ENCODE measurements at regions not wholly inside any gene's neighbourhood (a gene's known extent, or its start where the extent isn't known, plus 50 kb on each side); places are given as distances from the start of the nearest gene placed in this dataset.
A peak's percentile ranks its signal among the peaks of the same experiment; 100 is the strongest.
"Not testable (repeated sequence)": the region's sequence is repeated elsewhere in the genome, so short reads cannot be mapped to it uniquely, and the experiment has no call there.

DNA sequence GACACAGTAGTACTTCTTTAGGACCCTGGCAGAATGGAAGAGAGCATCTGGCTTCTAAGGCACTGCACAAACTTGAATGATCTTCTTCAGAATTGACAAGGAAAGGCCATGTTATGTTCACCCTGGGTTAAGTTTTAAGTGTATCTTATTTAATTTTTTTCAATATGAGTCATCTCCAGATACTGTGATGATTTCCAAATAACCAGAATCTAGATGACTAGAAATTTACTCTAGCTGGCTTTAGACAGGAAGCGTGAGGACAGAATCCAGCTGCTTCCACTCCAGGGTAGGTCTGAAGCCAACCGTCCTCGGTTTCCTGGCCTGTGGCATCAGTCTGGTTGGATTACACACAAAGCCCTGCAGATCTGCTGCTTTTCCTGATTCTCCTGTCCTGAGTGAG lies 370.5 kb downstream of the BCL2L11 start:
- H3K4me3 ChIP-seq (ENCODE audit: insufficient read depth, low read depth, low read length), result peak overlapping the region; percentile 56
- in situ Hi-C loops (cut with MboI; ENCODE audit: low sequenced_read_pairs), result loop anchor here (25.0 kb wide), 1 partner anchor 171 kb away; no protein-coding TSS in a partner anchor
- peak overlapping the region; percentile 88 for H2BK120ac ChIP-seq (ENCODE audit: low read depth, low read length)
- peak overlapping the region; percentile 64 for H2AK5ac ChIP-seq (ENCODE audit: low read depth, low read length)
- peak overlapping the region; percentile 92 for H3K18ac ChIP-seq (ENCODE audit: low read depth, low read length)
- BruUV-seq (replicated peaks); H2BK15ac ChIP-seq (ENCODE audit: low read depth, low read length); H3K9me3 ChIP-seq (ENCODE audit: control insufficient read depth, insufficient read depth, low read length); H3K27me3 ChIP-seq (ENCODE audit: control insufficient read depth, insufficient read depth, low read length); DNase-seq; H2AK9ac ChIP-seq (replicated peaks; ENCODE audit: low read depth, low read length, poor library complexity); H3K56ac ChIP-seq (ENCODE audit: extremely low read depth, insufficient read depth, low read length); POLR2A ChIA-PET (ENCODE audit: unreplicated experiment); H2AFZ ChIP-seq (replicated peaks; ENCODE audit: low read length, poor library complexity); dilution Hi-C loops (cut with HindIII; ENCODE audit: low sequenced_read_pairs, unreplicated experiment); CTCF ChIA-PET; H3K79me1 ChIP-seq (ENCODE audit: low read depth in 1 of 2, low read length in 2 of 2); H3K9me1 ChIP-seq (ENCODE audit: insufficient read depth, low read length): not testable (repeated sequence)
- peak overlapping the region; percentile 99 for H3K27ac ChIP-seq (ENCODE audit: insufficient read depth, low read length)
- H3K36me3 ChIP-seq (ENCODE audit: control insufficient read depth, insufficient read depth, low read length), result peaks cover 12% of the 10 kb centered on the region
- peak overlapping the region; percentile 77 to 94; a peak in 3 of 4 replicates for H4K8ac ChIP-seq (ENCODE audit: low read depth in 2 of 2, low read length in 2 of 2)
- peak overlapping the region; percentile 61; the same call in 1 of the 2 replicates for H3K4ac ChIP-seq (ENCODE audit: low read depth, low read length)
- peak overlapping the region; percentile 98 for H3K4me2 ChIP-seq (ENCODE audit: low read depth, low read length)
- ATAC-seq (ENCODE audit: low read depth), result peak; percentile 42
- peak overlapping the region; percentile 74 for H3K9ac ChIP-seq (ENCODE audit: low read depth, low read length)
- peak overlapping the region; percentile 84 for H4K91ac ChIP-seq (ENCODE audit: insufficient read depth, low read depth, low read length)
- peak overlapping the region; percentile 89 for H3K14ac ChIP-seq (replicated peaks; ENCODE audit: low read depth, low read length)
- 0 out of 2 replicates have a peak overlapping the region, but pooled peaks have one; percentile 78 for H3K23ac ChIP-seq (ENCODE audit: low read depth, low read length)
- H2BK5ac ChIP-seq (ENCODE audit: low read depth, low read length, poor library complexity, severe bottlenecking), result peak overlapping the region; percentile 93
- peaks cover 25% of the 10 kb centered on the region; the same call in 1 of the 2 replicates for H4K20me1 ChIP-seq (ENCODE audit: insufficient read depth, low read length)
- peak overlapping the region; percentile 96 for H4K5ac ChIP-seq (ENCODE audit: low read depth, low read length)
- H3K4me1 ChIP-seq (ENCODE audit: control insufficient read depth, insufficient read depth, low read length), result peaks cover 18% of the 10 kb centered on the region
- WGBS, 2 experiments (ENCODE audit: extremely low coverage in 2 of 2, insufficient read length in 1 of 2), result no CpG with 5 or more reads among the region's 3 CpGs
- intact Hi-C loops (cut with micrococcal nuclease), result loop anchor here (10.0 kb wide), 1 partner anchor 174 kb away; no protein-coding TSS in a partner anchor
- H2BK20ac ChIP-seq (ENCODE audit: low read depth, low read length), result peak overlapping the region; percentile 80; the same call in 1 of the 2 replicates

DNA sequence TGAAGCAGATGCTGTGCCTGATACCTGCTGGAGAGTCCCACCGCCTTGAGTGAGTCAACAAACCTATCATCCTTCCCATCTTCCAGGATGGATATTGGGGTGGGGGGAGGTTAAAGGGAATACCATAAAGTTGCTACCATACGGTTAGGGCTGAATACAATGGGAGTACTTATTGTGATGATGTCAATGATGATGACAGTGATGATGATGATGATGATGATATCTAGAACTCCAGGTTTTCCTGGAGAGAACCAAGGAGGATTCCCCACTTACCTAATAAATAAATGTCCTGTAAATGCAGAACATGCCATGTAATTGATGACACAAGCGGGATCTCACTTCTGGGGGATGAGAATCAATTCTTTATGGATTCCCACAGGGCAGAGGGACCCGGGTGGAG lies 370.9 kb downstream of the BCL2L11 start:
- peak overlapping the region; percentile 75; the same call in 2 of the 3 replicates for H2BK15ac ChIP-seq (ENCODE audit: low read depth, low read length)
- POLR2A ChIA-PET (ENCODE audit: unreplicated experiment); DNase-seq; dilution Hi-C loops (cut with HindIII; ENCODE audit: low sequenced_read_pairs, unreplicated experiment); CTCF ChIA-PET; H3K9me3 ChIP-seq (ENCODE audit: control insufficient read depth, insufficient read depth, low read length); H3K9me1 ChIP-seq (ENCODE audit: insufficient read depth, low read length); ATAC-seq (ENCODE audit: low read depth); H3K27me3 ChIP-seq (ENCODE audit: control insufficient read depth, insufficient read depth, low read length); H2AK9ac ChIP-seq (replicated peaks; ENCODE audit: low read depth, low read length, poor library complexity); H2AFZ ChIP-seq (replicated peaks; ENCODE audit: low read length, poor library complexity); H3K79me1 ChIP-seq (ENCODE audit: low read depth in 1 of 2, low read length in 2 of 2): not testable (repeated sequence)
- H3K4ac ChIP-seq (ENCODE audit: low read depth, low read length), result peak overlapping the region; percentile 54
- H3K4me2 ChIP-seq (ENCODE audit: low read depth, low read length), result peak overlapping the region; percentile 98
- peak overlapping the region; percentile 56 for H3K4me3 ChIP-seq (ENCODE audit: insufficient read depth, low read depth, low read length)
- H3K4me1 ChIP-seq (ENCODE audit: control insufficient read depth, insufficient read depth, low read length), result peaks cover 17% of the 10 kb centered on the region
- H2AK5ac ChIP-seq (ENCODE audit: low read depth, low read length), result peak overlapping the region; percentile 42; the same call in 1 of the 2 replicates
- peaks cover 21% of the 10 kb centered on the region; the same call in 1 of the 2 replicates for H4K20me1 ChIP-seq (ENCODE audit: insufficient read depth, low read length)
- intact Hi-C loops (cut with micrococcal nuclease), result loop anchor here (10.0 kb wide), 1 partner anchor 173 kb away; no protein-coding TSS in a partner anchor
- peak overlapping the region; percentile 87 for H3K18ac ChIP-seq (ENCODE audit: low read depth, low read length)
- peak overlapping the region; percentile 98 for H3K27ac ChIP-seq (ENCODE audit: insufficient read depth, low read length)
- H4K5ac ChIP-seq (ENCODE audit: low read depth, low read length), result peak overlapping the region; percentile 96
- no CpG with 5 or more reads among the region's 4 CpGs for WGBS, 2 experiments (ENCODE audit: extremely low coverage in 2 of 2, insufficient read length in 1 of 2)
- TSS peak; percentile 53 for BruUV-seq (replicated peaks)
- peaks cover 10% of the 10 kb centered on the region for H3K36me3 ChIP-seq (ENCODE audit: control insufficient read depth, insufficient read depth, low read length)
- H3K9ac ChIP-seq (ENCODE audit: low read depth, low read length), result peak overlapping the region; percentile 74
- H2BK5ac ChIP-seq (ENCODE audit: low read depth, low read length, poor library complexity, severe bottlenecking), result peak overlapping the region; percentile 93
- peak overlapping the region; percentile 56 to 94 for H4K8ac ChIP-seq (ENCODE audit: low read depth in 2 of 2, low read length in 2 of 2)
- H2BK20ac ChIP-seq (ENCODE audit: low read depth, low read length), result peak overlapping the region; percentile 80; the same call in 1 of the 2 replicates
- H3K14ac ChIP-seq (replicated peaks; ENCODE audit: low read depth, low read length), result peak overlapping the region; percentile 89
- peak overlapping the region; percentile 88 for H2BK120ac ChIP-seq (ENCODE audit: low read depth, low read length)
- in situ Hi-C loops (cut with MboI; ENCODE audit: low sequenced_read_pairs), result loop anchor here (25.0 kb wide), 1 partner anchor 171 kb away; no protein-coding TSS in a partner anchor
- peak overlapping the region; percentile 79 for H4K91ac ChIP-seq (ENCODE audit: insufficient read depth, low read depth, low read length)
- peak overlapping the region; percentile 38; the same call in 1 of the 2 replicates for H3K56ac ChIP-seq (ENCODE audit: extremely low read depth, insufficient read depth, low read length)
- peak overlapping the region; percentile 94; the same call in 1 of the 2 replicates for H3K23ac ChIP-seq (ENCODE audit: low read depth, low read length)
